GM19452 (cell line): ENCODE measurements at regions not wholly inside any gene's neighbourhood (a gene's known extent, or its start where the extent isn't known, plus 50 kb on each side); places are given as distances from the start of the nearest gene placed in this dataset.
"Not testable (repeated sequence)": the region's sequence is repeated elsewhere in the genome, so short reads cannot be mapped to it uniquely, and the experiment has no call there.

ENCODE experiments used
- ATAC-seq: cut with Tn5 transposase; IDR thresholded peaks from one replicate; pipeline ENCODE4 v1.9.1; 2021; ENCODE audit not compliant: unreplicated experiment

DNA sequence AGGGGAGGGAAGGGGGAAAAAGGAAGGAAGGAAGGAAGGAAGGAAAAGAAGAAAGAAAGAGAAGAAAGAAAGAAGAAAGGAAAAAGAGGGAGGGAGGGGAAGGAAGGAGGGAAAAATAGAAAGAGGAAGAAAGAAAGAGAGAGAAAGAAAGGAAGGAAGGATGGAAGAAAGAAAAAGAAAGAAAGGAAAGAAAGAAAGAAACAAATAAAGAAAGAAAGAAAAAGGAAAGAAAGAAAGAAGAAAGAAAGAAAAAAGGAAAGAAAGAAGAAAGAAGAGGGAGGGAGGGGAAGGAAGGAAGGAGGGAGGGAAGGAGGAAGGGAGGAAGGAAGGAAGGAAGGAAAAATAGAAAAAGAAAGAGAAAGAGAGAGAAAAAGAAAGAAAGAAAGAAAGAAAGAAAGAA, 315.8 kb upstream of the PIK3C3 start:
- no peak for ATAC-seq

DNA sequence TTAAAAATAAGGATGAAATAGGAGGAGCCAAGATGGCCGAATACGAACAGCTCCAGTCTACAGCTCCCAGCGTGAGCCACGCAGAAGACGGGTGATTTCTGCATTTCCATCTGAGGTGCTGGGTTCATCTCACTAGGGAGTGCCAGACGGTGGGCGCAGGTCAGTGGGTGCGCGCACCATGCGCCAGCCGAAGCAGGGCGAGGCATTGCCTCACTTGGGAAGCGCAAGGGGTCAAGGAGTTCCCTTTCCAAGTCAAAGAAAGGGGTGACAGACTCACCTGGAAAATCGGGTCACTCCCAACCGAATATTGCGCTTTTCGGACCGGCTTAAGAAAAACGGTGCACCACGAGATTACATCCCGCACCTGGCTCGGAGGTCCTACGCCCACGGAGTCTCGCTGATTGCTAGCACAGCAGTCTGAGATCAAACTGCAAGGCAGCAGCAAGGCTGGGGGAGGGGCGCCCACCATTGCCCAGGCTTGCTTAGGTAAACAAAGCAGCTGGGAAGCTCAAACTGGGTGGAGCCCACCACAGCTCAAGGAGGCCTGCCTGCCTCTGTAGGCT, 323.2 kb upstream of the PIK3C3 start:
- not testable (repeated sequence) for ATAC-seq

DNA sequence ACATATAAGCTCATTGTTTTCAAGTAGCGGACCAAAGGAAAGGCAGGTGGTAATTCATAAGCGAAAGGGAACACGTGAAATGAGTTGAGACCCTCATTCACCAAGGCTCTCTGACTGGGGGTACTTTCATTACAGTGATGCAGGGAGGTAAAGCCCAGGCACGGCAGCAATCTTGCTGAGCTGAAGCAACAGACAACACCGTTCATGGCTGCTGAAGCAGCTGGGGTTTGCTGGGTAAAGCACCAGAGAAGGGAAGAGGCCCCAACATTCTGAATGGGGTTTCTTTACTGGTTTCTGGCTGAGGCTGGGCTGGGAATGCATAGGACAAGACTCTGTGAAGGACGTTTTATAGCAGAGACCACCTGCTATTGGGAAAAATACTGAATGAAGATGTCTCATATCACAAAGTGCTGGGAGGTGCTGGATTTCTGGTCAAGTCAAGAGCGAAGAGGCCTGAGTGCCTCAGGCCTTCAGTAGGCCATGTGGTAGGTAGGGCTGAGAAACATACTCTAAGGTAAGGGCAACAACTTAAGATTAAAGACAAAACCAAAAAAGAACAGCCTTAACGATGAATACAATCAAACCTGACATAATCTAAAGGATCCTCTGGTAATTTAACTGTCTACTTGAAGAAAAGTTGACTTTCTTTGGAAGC, 324.7 kb upstream of the PIK3C3 start:
- no peak for ATAC-seq

DNA sequence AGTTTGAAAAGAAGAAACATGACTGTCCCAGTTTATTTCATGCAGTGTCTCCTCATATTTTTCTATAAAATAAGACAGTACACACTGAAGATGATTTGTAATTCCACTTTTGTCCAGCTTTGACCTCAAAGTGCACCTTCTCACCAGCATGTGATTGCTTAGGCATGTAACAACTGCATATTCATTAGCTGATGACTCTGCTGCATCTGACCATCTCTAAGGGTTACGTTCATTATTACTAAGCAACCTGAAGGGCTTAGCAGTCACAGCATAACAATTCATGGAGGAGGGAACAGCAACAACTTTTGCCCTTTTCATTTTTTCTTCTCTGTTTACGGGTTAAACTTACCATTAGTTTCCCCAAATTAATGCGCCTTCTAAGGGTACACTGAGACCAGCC, 330.6 kb upstream of the PIK3C3 start:
- ATAC-seq, result no peak

- ATAC-seq, result no peak
These were observed 333.9 kb upstream of the PIK3C3 start for GRCh38 chr18:41621177-41621576.

DNA sequence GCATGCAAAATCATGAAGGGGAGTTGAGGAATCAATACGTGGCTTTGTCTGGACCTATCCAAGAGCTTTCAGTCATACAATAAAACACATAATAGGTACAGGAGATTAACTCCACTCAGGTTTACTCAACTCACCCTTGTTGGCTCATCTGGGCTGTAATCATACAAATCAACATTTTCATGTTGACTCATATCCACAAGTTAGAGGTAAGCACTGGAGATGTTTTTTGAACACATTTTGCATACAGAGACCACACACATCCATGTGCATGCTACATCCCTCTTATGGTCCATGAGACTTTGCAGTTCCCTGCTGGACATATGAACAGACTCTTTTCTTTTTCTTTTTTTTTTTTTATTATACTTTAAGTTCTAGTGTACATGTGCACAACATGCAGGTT, 336.9 kb upstream of the PIK3C3 start:
- ATAC-seq, result no peak

DNA sequence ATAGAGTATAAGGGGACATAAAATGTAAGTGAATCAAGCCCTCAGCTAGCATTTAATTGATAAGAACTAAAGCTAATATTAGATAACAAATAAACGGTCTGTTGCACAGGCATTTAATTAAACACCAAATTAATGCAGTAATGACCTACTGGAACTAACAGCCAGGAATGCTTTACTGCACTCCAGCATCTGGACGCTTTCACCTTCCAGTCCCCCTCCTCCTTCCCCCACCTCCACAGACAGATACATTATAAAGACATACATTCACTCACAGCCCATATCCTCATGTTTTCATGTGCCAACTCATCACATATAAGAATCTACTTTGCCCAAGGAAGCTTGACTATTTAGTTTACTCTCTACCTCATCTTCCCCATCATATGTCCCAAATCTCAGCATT, 337.4 kb upstream of the PIK3C3 start:
- no peak for ATAC-seq

- no peak for ATAC-seq
These were observed 341.9 kb upstream of the PIK3C3 start for GRCh38 chr18:41613003-41613609.

DNA sequence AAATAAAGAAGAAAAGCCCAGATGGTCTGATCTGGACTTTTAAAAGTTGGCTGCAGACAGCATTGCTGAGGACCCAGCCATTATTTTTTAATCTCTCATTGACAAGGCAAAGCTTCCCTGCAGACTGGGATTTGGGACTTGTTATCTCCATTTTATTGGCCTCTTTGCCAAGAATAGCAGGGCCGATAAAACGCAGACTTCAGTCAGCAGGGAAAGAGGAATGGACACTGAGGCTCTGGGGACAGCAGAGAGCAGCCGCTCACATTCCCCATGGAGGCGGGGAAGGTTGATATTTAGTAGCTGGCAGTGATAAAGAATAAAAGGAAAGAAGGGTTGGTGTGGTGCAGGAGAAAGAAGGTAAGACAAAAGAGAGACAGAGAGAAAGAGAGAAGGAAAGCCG, 350.1 kb upstream of the PIK3C3 start:
- no peak for ATAC-seq

- no peak for ATAC-seq
These were observed 353.0 kb upstream of the PIK3C3 start for GRCh38 chr18:41602034-41602433.

DNA sequence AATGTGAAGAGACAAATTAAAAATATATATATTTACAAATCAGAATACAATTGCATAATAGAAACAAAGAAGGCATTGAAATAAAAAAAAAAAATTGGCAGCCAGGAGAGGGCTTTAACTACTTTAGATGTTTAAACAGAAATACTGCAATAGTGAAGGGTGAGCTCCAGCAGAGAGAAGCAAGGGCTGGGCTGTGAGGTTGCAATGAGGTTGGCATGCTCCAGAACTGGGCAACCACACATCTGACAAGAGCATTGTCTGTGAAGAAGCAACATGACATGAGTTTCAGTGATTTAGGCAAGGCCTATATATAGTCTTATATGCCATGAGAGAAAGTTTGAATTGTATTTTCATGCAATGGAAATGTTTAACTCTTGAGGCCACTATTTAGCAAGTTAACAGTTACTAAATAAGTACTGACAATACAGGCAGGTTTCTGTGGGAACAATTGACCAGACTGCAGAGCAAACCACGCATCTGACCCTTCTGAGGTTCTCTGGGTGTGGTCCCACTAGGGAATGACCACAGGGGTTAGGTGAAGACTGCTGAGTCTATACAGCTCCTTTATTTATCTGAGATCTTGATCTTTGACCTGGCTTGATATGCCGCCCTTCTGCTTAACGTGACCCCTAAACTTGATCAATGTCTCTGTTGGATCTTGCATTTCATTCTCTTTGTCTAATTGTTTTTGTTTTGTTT, 354.2 kb upstream of the PIK3C3 start:
- ATAC-seq, result no peak

DNA sequence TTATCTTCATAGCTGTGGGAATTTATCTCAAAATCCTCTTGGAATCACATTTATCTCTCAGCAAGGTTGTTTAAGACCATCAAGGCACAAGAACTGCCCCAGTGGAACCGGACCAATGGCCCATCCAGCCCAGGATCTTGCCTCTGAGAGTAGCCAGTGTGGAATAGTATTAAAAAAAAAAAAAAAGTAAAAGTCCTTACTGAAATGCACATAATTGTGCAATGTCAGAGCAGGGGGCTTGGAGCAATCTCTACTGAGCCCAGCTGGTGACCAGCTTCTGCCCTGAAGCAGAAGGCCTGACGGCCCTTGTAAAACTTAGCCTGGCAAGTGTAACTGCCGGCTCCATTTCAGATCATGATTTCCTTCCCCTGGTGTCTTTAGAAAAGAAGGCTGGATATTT, 355.6 kb upstream of the PIK3C3 start:
- ATAC-seq, result no peak

- ATAC-seq, result no peak
These were observed 360.5 kb upstream of the PIK3C3 start for GRCh38 chr18:41594582-41594981.

DNA sequence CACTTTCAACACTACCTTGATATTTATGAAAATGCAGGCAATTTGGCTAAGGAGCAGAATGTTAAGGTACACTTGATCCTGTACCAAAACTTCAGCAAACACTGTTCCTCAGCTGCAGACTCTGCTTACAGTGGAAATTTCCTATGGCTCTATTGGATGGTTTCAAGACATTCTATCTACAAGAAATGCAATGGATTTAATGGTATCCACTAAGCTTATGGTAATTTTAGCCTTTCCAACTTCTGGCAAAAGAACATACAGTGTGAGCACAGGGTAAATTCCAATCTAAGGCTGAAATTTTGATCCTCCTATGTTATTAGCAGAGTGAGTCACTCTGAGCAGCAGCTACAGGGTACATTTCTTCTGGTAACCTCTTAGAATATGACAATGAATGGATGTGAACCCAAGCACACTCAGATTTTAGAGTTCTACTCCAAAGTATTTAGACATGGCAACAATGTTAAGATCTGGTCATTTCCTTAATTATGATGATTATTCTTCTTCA, 361.8 kb upstream of the PIK3C3 start:
- ATAC-seq, result no peak

- no peak for ATAC-seq
These were observed 367.1 kb upstream of the PIK3C3 start for GRCh38 chr18:41587976-41588375.

DNA sequence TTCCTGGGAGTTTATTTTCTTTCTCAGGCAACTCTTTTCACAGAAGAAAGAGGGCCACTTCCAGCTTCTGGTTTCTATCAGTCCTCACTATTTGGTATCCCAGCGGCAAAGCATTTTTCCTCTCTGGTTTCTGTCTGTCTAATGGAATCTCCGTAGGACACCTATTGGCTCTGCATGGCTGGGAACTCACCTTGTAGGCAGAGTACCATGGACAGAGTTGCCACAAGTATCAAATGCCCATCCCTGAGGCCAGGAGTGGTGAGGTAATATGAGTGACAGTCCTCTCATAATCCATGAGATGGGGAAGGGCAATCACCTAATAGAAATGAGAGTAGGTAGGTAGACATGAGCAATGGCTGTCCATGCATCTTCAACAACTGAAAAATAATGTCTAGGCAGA, 369.5 kb upstream of the PIK3C3 start:
- ATAC-seq, result no peak

GRCh38 chr18:41579185-41579584, 375.8 kb upstream of the PIK3C3 start:
- ATAC-seq, result no peak

DNA sequence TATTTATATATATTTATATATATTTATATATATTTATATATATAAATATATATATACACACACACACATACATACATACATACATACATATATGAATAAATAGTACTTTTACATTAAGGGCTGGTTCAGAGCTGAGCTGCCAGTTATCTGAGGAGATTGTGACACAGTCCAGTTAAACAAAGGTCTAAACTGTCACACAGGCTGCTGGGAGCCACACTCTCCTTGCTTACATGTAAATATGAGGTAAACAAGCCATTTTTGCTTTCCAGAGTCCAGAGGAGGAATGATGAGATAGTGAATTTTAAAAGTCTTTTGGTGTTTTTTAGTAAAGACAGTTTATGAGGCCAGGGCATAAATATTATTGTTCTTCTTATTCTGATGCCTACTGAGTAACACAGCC, 377.5 kb upstream of the PIK3C3 start:
- ATAC-seq, result no peak

DNA sequence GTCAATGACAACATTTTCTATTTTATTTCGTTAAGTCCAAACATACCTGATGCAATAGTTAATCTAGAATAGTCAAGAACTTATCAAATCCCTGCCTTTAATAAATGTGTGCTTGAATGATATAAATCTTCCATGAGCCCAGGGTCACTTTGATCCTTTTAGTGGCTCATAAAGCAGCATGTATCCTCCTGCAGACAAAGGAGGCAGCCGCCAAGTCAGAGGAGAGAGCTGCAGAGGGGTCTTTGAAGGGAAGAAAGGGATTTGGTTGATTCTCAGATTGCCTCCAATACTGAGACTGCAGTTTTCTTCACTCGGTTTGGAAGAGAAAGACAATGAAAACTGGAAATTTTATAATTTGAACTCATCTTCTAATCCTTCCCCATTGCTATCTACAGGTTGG, 378.4 kb upstream of the PIK3C3 start:
- no peak for ATAC-seq

DNA sequence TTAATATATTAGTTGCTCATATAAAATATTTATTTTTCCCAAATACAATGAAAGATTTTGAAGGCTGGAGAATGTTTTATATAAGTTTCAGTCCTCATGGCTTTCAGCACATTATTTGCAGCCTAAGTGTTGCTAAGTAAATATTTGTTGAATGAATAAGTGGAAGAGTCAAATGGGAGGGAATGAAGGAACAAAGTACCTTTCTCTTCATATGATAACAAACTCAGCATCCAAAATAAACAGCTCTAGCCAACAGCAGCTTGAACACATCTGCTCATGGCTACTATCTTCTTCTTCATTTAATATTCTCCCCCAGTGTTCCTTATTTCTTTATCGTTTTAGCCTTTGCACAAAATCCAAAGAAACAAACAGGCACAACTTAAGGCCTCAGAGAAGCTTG, 385.2 kb upstream of the PIK3C3 start:
- ATAC-seq, result no peak

DNA sequence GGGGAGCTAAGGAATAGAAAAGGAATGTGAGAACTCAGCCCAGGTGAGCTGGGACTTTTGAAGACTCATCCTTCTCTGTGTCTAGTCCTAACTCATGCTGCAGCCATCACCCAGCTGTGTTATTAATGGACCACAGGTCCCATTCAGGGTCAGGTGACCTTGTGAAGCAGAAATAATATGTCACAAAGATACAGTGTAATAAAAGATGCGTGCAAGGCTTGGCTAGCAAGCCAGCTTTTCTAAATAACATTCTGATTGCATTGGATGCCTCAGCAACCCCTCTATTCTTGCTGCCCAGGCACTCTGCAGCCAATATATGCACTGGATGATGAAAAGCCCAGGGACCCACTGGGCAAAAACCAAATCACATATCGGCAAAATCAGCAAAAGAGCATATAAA, 393.1 kb upstream of the PIK3C3 start:
- ATAC-seq, result no peak

DNA sequence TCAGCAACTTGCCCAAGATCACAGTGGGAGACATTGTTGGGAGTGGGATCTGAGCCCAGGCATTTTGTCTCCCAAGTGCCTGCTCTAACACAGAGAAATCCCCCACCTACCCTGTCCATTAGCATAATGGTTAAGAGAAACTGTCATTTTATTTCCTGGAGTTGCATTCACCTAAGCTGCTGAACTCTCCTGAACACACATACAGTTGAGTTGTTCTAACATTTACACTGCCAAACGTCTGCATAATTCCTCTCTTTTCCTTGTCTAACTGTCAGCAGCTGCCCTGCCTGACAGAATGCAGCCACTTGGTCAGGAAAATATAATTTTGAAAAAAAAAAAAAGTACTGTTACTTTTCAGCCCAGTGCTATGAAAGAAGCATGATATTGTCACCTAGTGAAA, 396.3 kb upstream of the PIK3C3 start:
- no peak for ATAC-seq
